Peyer's patch (tissue), 4 donors: ENCODE measurements at regions not wholly inside any gene's neighbourhood (a gene's known extent, or its start where the extent isn't known, plus 50 kb on each side); places are given as distances from the start of the nearest gene placed in this dataset.

Experiments
- CTCF ChIP-seq, 6 experiments: fragments of 450-650 bp in 4 of 6; fragments of 200-600 bp in 2 of 6; sonication (generic) in 1 of 6; IDR thresholded peaks; one replicate each; pipeline ENCODE4 v1.5.1; 2017 to 2019; ENCODE audit warnings: antibody characterized with exemption in 6 of 6, mild to moderate bottlenecking in 3 of 6, moderate library complexity in 1 of 6
- POLR2A ChIP-seq, 2 donors: fragments of 450-650 bp; IDR thresholded peaks; one replicate each; pipeline ENCODE4 v1.5.1; 2017; ENCODE audit warnings: antibody characterized with exemption in 2 of 2, mild to moderate bottlenecking in 2 of 2, moderate library complexity in 2 of 2

- TF ChIP-seq POLR2A (IDR thresholded peaks at IDR 0.05) (no peak), CTCF (IDR thresholded peaks at IDR 0.05) (no peak)
These were observed 78.9 kb upstream of the ADRA1D start for GRCh38 chr20:4327956-4328355.
